OCI-LY7 (cell line): ENCODE measurements at regions not wholly inside any gene's neighbourhood (a gene's known extent, or its start where the extent isn't known, plus 50 kb on each side); places are given as distances from the start of the nearest gene placed in this dataset.
"Not testable (repeated sequence)": the region's sequence is repeated elsewhere in the genome, so short reads cannot be mapped to it uniquely, and the experiment has no call there.

Experiments used
- BruUV-seq: library from RNA; stranded (reverse); fragments of 400-500 nt; replicated peaks from 2 replicates; lab custom pipeline; 2021; lab: Mats Ljungman, UMichigan
- CTCF ChIA-PET: fragments of 300-600 bp; sonication (Branson Sonifier 250); formaldehyde crosslinking; loops from one replicate; lab custom pipeline; 2022; ENCODE audit warnings: antibody characterized with exemption; ENCODE audit not compliant: unreplicated experiment; lab: Charles Lee
- POLR2A ChIA-PET: fragments of 300-600 bp; sonication (Branson Sonifier 250); formaldehyde crosslinking; loops from one replicate; lab custom pipeline; 2022; ENCODE audit warnings: antibody characterized with exemption; lab: Charles Lee
- DNase-seq: peaks from one replicate; pipeline ENCODE4 v3.0.0-alpha.2; 2015; ENCODE audit warnings: low spot score
- H2AFZ ChIP-seq: fragments of 200-600 bp; sonication (generic), shearing (Covaris generic); 2 replicates; pipeline ENCODE4 v1.6.1; 2014; ENCODE audit warnings: mild to moderate bottlenecking, antibody characterized with exemption, low read length, moderate library complexity
- H3K27ac ChIP-seq: fragments of 200-600 bp; sonication (generic); 2 replicates; pipeline ENCODE4 v1.5.1; 2014; ENCODE audit warnings: mixed run types, low read depth, mild to moderate bottlenecking, moderate library complexity, low read length, inconsistent platforms; ENCODE audit not compliant: poor library complexity, severe bottlenecking
- H3K36me3 ChIP-seq: fragments of 200-600 bp; sonication (generic); 2 replicates; pipeline ENCODE4 v1.6.1; 2014; ENCODE audit warnings: mild to moderate bottlenecking, antibody characterized with exemption, low read length, moderate library complexity, mixed read lengths; ENCODE audit not compliant: insufficient read depth
- H3K4me1 ChIP-seq: fragments of 200-600 bp; sonication (generic); 2 replicates; pipeline ENCODE4 v1.5.1; 2014; ENCODE audit warnings: mild to moderate bottlenecking, low read length; ENCODE audit not compliant: insufficient read depth, poor library complexity, severe bottlenecking
- H3K4me2 ChIP-seq: fragments of 200-600 bp; sonication (generic); 2 replicates; pipeline ENCODE4 v1.6.1; 2014; ENCODE audit warnings: mild to moderate bottlenecking, low read length
- H3K4me3 ChIP-seq: fragments of 200-600 bp; sonication (generic); 2 replicates; pipeline ENCODE4 v1.5.1; 2014; ENCODE audit warnings: mild to moderate bottlenecking, low read depth, low read length; ENCODE audit not compliant: poor library complexity, severe bottlenecking
- H3K79me2 ChIP-seq: fragments of 200-600 bp; sonication (generic); 2 replicates; pipeline ENCODE4 v1.6.1; 2016; ENCODE audit warnings: low read depth, mild to moderate bottlenecking, low read length, moderate library complexity, mixed read lengths; ENCODE audit not compliant: insufficient read depth
- H3K9me2 ChIP-seq: fragments of 200-600 bp; sonication (generic); 2 replicates; pipeline ENCODE4 v1.6.1; 2016; ENCODE audit warnings: mild to moderate bottlenecking, low read length, mixed read lengths; ENCODE audit not compliant: insufficient read depth
- H3K9me3 ChIP-seq: fragments of 200-600 bp; sonication (generic); 2 replicates; pipeline ENCODE4 v1.6.1; 2014; ENCODE audit warnings: mild to moderate bottlenecking, mixed run types, low read length, mixed read lengths
- H4K20me1 ChIP-seq: fragments of 200-600 bp; sonication (generic); 2 replicates; pipeline ENCODE4 v1.6.1; 2014; ENCODE audit warnings: mild to moderate bottlenecking, antibody characterized with exemption, low read length, moderate library complexity, mixed read lengths; ENCODE audit not compliant: insufficient read depth
- CTCF ChIP-seq: fragments of 200-600 bp; sonication (generic); conservative IDR thresholded peaks from 2 replicates; pipeline ENCODE4 v1.5.1; 2014; ENCODE audit warnings: mild to moderate bottlenecking, antibody characterized with exemption, low read length, moderate library complexity, mixed read lengths
- EZH2phosphoT487 ChIP-seq: fragments of 200-600 bp; sonication (generic); IDR thresholded peaks from 2 replicates; pipeline ENCODE4 v1.6.1; 2018; ENCODE audit warnings: low read depth, borderline replicate concordance, mild to moderate bottlenecking, mixed run types, antibody characterized with exemption, low read length, moderate library complexity, mixed read lengths
- intact Hi-C: fragments of 100-400 bp; cut with micrococcal nuclease; formaldehyde crosslinking; loops from one replicate; pipeline ENCODE4 v1.10.0; 2022; ENCODE audit not compliant: unreplicated experiment

DNA sequence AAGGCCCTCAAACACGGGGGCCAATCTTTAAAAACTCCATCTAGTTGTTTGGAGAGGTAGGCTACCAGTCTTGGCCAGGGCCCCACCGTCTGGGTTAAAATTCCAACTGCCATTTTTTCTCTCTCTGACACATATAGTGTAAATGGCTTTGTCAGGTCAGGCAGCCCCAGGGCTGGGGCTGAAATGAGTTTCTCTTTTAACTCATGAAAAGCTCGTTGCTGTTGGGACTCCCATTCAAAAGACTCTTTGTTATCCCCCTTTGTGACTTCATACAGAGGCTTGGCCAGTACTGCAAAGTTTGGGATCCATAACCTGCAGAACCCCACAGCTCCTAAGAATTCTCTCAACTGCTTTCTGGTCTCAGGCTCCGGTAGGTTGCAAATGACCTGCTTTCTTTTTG is 99.4 kb upstream of the SLC1A4 start:
- no peak for TF ChIP-seq CTCF
- ChIA-PET CTCF (no interaction called here), POLR2A (interaction anchor here (0.6 to 0.8 kb wide), 2 partner anchors 27 to 29 kb away, joined by 4 to 7 read pairs; no protein-coding TSS in a partner anchor)
- H3K4me3 ChIP-seq, result no peak overlapping the region
- no peaks in the 10 kb centered on the region for H3K9me2 ChIP-seq
- DNase-seq, result no peak
- H2AFZ ChIP-seq, result no peak overlapping the region
- peaks cover 11% of the 10 kb centered on the region; the same call in 1 of the 2 replicates for H3K9me3 ChIP-seq
- no peaks in the 10 kb centered on the region for H3K4me1 ChIP-seq
- peaks cover 15% of the 10 kb centered on the region for H3K36me3 ChIP-seq
- H3K4me2 ChIP-seq, result no peak overlapping the region
- no peaks in the 10 kb centered on the region for H3K79me2 ChIP-seq
- no peaks in the 10 kb centered on the region for H4K20me1 ChIP-seq
- no TSS peak for BruUV-seq
- H3K27ac ChIP-seq, result no peak overlapping the region
- intact Hi-C loops, result no loop called here

- H3K4me1 ChIP-seq, DNase-seq, intact Hi-C loops, CTCF ChIA-PET, H3K36me3 ChIP-seq, H4K20me1 ChIP-seq, H3K79me2 ChIP-seq, H3K27ac ChIP-seq, H3K4me2 ChIP-seq, H3K9me3 ChIP-seq, H3K4me3 ChIP-seq, H2AFZ ChIP-seq, BruUV-seq, H3K9me2 ChIP-seq: not testable (repeated sequence)
- POLR2A ChIA-PET, result interaction anchor here (1.7 kb wide), 1 partner anchor 10 kb away, joined by 6 read pairs; no protein-coding TSS in a partner anchor
These were observed 92.6 kb upstream of the SLC1A4 start for GRCh38 chr2:64896572-64896971.

DNA sequence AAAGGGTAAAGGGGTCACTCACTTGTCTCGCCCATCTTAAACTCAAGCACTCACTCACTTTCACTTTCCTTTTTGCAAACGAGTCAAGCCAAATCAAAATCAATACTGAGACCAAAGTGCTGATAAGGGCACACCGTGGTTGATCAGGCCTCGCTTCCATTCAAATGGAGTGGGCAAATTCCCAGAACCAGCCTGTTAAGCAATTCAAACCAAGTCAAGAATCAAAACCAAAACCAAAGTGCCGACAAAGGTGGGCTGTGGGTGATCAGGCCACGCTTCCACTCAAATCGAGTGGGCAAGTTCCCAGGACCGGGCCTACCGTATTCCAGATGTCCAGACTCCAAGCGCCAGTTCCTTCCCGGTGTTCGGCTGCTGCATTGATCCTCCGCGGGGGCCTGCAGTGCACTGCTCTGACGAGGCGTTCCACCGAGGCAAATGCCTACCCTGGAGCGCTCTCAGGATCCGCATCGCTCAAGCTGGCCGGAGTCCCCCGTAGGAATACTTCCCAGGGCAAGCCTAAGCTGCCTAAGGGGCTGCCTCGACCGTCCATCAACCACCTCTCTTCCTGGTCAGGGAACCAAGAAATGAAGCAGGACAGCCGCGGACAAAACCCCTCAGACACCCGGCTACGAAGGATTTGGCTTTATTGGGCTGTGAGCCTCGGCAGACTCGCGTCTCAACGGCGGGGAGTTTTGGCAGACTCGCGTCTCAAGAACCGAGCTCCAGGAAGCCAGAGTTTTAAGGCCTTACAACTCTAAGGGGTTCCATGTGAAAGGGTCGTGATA is 89.9 kb upstream of the SLC1A4 start:
- intact Hi-C loops, result no loop called here
- no peak overlapping the region for H3K4me2 ChIP-seq
- no peak overlapping the region for H3K4me3 ChIP-seq
- no peak overlapping the region for H3K27ac ChIP-seq
- TF ChIP-seq EZH2phosphoT487, result no peak
- TF ChIP-seq CTCF, result no peak
- no peaks in the 10 kb centered on the region for H3K9me3 ChIP-seq
- no peaks in the 10 kb centered on the region; the same call in 1 of the 2 replicates for H3K36me3 ChIP-seq
- POLR2A ChIA-PET, result interaction anchor here (0.5 kb wide), 1 partner anchor 43 kb away, joined by 3 read pairs; no protein-coding TSS in a partner anchor
- H4K20me1 ChIP-seq, result no peaks in the 10 kb centered on the region
- peaks cover 7% of the 10 kb centered on the region for H3K4me1 ChIP-seq
- H3K9me2 ChIP-seq, result no peaks in the 10 kb centered on the region
- H3K79me2 ChIP-seq, result no peaks in the 10 kb centered on the region
- CTCF ChIA-PET, result no interaction called here
- H2AFZ ChIP-seq, result no peak overlapping the region
- no TSS peak for BruUV-seq
- no peak for DNase-seq

GRCh38 chr2:64899876-64900275 is 89.3 kb upstream of the SLC1A4 start:
- H3K4me3 ChIP-seq, intact Hi-C loops, H3K9me2 ChIP-seq, H4K20me1 ChIP-seq, POLR2A ChIA-PET, H2AFZ ChIP-seq, H3K79me2 ChIP-seq, H3K9me3 ChIP-seq, H3K27ac ChIP-seq, BruUV-seq, CTCF ChIA-PET, H3K4me2 ChIP-seq, DNase-seq, H3K36me3 ChIP-seq: not testable (repeated sequence)
- peaks cover 13% of the 10 kb centered on the region for H3K4me1 ChIP-seq
